SK-N-MC (cell line): ENCODE measurements at regions not wholly inside any gene's neighbourhood (a gene's known extent, or its start where the extent isn't known, plus 50 kb on each side); places are given as distances from the start of the nearest gene placed in this dataset.

Experiments used
- EZH2 ChIP-seq: fragments of 200-600 bp; sonication (generic); IDR thresholded peaks from one replicate; pipeline ENCODE4 v1.6.1; 2017; ENCODE audit warnings: antibody characterized with exemption
- POLR2AphosphoS5 ChIP-seq: IDR thresholded peaks from 2 replicates; pipeline ENCODE4 v1.6.1; 2012; ENCODE audit warnings: mild to moderate bottlenecking, low read depth, low read length, borderline replicate concordance

DNA sequence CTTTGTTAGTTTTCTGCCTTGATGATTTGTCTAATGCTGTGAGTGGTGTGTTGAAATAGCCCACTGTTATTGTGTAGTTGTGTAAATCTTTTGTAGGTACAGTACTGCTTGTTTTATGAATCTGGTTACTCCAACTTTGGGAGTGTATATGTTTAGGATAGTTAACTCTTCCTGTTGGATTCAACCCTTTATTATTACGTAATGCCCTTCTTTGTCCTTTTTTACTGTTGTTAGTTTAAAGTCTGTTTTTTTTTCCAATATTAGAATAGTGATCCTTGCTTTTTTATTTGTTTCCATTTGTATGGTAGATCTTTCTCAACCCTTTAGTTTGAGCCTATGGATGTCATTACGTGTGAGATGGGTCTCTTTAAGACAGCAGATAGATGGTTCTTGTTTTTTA, 261.5 kb upstream of the CDH2 start:
- TF ChIP-seq POLR2AphosphoS5 (no peak), EZH2 (no peak)
